GM10266 (cell line): ENCODE measurements at regions not wholly inside any gene's neighbourhood (a gene's known extent, or its start where the extent isn't known, plus 50 kb on each side); places are given as distances from the start of the nearest gene placed in this dataset.

ENCODE experiments used
- DNase-seq: peaks from one replicate; pipeline ENCODE4 v3.0.0; 2012; ENCODE audit errors: extremely low spot score
- TF ChIP-seq, protein P1 (sequence below): IDR thresholded peaks from 2 replicates; pipeline ENCODE4 v1.5.1; 2012; ENCODE audit warnings: mild to moderate bottlenecking, low read depth; ENCODE audit not compliant: control insufficient read depth, insufficient read depth; ENCODE audit errors: missing control alignments

DNA sequence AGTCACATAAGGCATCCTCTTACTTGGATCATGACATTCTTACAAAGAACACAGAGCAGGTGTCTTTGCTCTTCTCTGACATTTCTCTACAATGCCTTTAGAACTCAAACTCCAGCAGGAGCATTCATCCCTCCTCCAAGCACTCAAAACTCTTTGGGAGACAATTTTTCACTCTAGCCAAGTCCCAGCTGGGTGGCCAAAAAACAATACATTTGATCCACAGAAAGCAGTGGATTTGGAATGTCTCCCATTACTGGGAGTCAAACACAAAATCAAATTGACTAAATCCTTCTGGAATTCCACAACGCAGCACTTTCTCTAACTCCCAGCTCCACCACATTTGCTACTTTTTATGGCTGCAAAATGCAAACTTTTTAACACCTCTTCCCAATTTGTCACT is 108.6 kb upstream of the VGLL2 start:
- TF ChIP-seq, protein P1, sequence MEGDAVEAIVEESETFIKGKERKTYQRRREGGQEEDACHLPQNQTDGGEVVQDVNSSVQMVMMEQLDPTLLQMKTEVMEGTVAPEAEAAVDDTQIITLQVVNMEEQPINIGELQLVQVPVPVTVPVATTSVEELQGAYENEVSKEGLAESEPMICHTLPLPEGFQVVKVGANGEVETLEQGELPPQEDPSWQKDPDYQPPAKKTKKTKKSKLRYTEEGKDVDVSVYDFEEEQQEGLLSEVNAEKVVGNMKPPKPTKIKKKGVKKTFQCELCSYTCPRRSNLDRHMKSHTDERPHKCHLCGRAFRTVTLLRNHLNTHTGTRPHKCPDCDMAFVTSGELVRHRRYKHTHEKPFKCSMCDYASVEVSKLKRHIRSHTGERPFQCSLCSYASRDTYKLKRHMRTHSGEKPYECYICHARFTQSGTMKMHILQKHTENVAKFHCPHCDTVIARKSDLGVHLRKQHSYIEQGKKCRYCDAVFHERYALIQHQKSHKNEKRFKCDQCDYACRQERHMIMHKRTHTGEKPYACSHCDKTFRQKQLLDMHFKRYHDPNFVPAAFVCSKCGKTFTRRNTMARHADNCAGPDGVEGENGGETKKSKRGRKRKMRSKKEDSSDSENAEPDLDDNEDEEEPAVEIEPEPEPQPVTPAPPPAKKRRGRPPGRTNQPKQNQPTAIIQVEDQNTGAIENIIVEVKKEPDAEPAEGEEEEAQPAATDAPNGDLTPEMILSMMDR = no peak
- DNase-seq = no peak

DNA sequence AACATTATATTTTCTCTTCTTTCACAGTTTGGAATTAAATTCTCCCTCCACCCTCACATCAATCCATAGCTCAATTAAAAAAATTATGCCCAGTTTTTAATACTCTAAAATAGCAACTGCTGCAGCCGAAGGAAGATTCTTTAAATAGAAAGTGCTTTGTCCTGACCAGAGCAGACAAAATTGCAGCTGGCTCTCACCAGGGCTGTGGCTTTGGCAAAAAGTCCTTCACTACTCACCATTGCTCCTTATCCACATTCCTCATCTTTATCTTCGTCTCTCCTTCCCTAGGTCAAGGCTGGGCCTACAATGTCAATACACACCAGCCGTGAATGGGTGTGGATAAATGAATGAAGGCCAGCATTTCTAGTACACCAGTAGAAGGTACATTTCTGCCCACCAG is 107.9 kb upstream of the VGLL2 start:
- DNase-seq = no peak
- TF ChIP-seq, protein P1 = no peak

DNA sequence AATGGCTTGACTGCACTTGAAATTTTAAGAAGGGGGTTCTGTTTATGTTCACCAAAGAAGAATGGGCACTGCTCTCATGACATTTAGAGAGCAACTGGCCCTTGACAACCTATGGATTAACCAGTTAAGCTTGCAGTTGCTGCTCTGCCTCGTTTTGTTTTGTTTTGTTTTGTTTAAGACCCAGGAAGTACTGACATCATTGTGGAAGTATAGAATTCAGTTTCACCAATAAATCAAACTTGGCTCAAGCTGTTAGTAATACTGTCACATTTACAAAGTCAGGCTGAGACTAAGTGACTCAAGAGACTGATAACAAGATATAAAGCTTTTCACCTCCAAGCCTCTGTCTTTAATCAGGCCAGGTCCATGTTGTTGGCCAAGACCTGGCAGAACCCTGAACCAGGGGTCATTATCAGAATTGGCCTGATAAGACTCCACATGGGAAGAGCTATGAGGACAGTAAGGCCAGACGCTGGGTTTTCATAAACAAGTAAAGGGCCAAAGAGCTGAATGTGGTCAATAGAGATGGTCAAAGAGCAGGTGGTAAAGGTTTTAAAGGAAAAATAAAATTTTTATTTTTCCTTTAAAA is 99.4 kb upstream of the VGLL2 start:
- DNase-seq = no peak
- TF ChIP-seq, protein P1 = no peak

DNA sequence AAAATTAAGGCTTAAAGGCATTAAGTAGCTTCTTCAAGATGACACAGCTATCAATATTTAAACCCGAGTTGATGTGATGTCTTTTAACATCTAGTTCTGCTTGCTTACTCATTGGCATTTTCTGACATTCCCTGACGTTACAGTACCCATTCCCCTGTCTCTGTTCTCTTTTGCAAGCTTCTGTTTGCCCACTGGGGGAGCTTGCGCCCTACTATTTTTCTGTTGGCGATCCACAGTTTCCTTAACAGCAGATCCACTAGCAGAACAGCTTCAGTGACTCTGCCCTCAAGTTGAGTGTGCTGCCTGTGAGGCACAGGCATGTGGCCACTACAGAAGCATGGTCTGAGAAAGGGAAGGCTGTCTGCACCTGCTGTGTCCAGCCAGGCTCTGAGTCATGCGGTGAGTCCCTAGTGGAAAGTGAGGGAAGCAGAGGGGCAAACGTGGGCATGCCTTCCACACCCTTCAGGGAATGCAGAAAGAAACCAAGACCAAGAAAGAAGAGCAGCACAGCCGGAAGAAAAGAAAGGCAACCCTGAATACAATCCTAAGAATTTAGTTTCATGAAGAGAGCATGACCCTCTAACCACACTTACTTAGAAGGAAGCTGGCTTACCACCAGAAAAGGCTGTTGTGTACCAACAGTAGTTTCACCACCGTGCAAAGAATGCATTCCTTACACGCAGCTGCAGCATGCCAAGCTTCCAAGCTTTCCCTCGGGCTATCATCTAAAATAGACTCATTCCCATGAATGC is 97.7 kb upstream of the VGLL2 start:
- TF ChIP-seq, protein P1 = no peak
- no peak for DNase-seq

DNA sequence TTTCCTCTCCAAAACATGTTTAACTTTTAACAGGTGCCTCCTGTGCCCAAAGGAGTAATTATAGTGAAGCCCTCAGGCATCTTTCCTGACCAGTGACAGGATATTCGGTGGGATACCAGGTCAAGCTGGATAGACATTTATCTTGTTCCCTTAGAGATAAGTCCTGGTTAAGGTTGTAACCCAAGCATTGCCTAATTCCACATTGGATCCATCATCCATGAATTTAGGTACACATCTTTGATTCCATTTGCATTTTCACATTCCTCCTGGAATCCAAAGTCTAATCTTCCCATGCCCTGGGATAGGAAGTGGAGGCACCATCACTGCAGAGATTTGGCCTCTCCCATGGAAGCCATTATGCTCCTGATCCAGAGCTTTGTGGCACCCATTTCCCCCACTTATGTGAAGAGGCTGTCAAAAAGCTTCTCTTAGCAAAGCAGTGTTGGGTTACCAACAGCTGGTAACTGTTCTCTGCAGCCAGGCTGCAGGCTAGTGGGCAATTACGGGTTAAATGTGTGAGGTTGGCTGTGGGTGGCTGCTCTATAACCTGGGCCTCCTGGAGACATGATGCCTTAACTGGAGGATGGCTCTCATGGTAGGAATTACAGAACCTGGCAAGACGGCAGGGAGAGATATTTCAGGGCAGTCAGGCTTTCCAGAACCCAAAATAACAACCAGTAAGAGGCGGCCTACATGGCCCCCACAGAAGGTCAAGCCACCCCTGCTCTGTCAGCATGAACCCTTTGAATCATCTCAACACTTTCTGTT is 96.9 kb upstream of the VGLL2 start:
- TF ChIP-seq, protein P1 = no peak
- DNase-seq = no peak

DNA sequence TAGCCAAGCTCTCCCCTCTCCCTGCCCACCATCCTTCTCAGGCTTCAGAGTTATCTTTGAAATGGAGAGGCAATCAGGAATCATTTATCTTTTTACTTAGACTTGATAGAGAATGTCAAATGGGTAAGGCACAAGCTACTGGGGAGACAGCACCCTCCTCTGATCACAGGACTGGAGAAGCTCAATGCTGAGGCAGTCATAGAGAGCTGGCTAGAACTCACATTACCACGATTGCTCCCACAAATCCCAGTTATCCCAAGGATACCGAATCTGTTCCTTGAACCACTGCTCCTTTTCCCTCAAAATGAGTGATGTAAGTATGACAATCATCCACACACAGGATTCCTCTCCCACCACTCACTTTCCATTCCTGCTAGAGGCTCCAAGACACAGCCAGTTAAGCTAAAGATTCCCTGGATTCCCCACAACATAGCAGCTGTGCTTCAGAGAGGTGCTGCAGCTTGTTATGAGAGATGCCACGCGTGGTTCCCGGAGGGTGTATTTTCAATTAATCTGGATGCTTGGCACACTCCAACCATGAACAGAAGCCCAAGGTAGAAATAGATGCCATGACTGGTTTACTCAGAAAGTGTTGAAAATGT is 96.2 kb upstream of the VGLL2 start:
- no peak for DNase-seq
- TF ChIP-seq, protein P1 = no peak

DNA sequence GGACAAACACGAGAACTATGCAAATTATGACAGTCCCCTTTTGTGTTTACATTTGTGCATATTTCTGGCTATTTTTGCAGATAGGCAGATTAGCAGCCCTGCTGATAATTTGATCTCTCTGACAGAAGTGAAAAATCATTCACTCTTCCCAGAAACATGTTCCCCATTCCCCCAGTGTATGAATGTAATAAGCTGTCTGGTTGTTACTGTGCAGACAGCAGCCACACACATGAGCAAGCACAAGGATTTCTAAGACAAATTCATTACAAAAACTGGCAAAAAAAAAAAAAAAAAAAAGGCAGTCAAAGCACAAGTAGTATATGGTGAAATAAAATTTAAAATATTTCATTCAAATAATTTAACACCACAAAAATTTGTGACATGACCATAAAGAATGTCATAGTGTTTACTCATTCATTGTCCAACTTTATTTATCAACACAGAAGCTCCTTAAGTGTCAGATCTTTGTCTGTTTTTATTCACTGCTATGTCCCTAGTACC is 95.5 kb upstream of the VGLL2 start:
- DNase-seq = no peak
- TF ChIP-seq, protein P1 = no peak
